Adrenal gland (tissue), 9 donors: ENCODE measurements at regions not wholly inside any gene's neighbourhood (a gene's known extent, or its start where the extent isn't known, plus 50 kb on each side); places are given as distances from the start of the nearest gene placed in this dataset.

Experiments
- DNase-seq, 7 donors: peaks; one replicate each; pipeline ENCODE4 v3.0.0-alpha.2; 2019 to 2020
- H3K27ac ChIP-seq, 5 donors: fragments of 200-600 bp; sonication (generic) in 4 of 5; 1 replicate in 3 of 5; 2 replicates in 2 of 5; pipeline versions ENCODE4 v1.5.1 to v1.8.0; 2016 to 2020; ENCODE audit warnings: mild to moderate bottlenecking in 1 of 5
- H3K27me3 ChIP-seq: fragments of 200-600 bp; 2 replicates; pipeline ENCODE4 v1.8.0; 2021
- H3K36me3 ChIP-seq, 2 donors: fragments of 200-600 bp; replicated peaks in 1 of 2; 1 replicate in 1 of 2; 2 replicates in 1 of 2; pipeline versions ENCODE4 v1.5.1 to v1.8.0; 2018 to 2022
- H3K4me1 ChIP-seq, 2 donors: fragments of 200-600 bp; replicated peaks in 1 of 2; 1 replicate in 1 of 2; 2 replicates in 1 of 2; pipeline versions ENCODE4 v1.5.1 to v1.8.0; 2018 to 2021
- H3K4me3 ChIP-seq, 4 donors: fragments of 200-600 bp; sonication (generic) in 3 of 4; one replicate each; pipeline ENCODE4 v1.5.1; 2016 to 2018
- H3K9me3 ChIP-seq, 3 donors: fragments of 200-600 bp; sonication (generic) in 1 of 3; replicated peaks in 1 of 3; 1 replicate in 2 of 3; 2 replicates in 1 of 3; pipeline versions ENCODE4 v1.5.1 to v1.8.0; 2016 to 2021
- POLR2A ChIP-seq, 2 donors: fragments of 450-650 bp; IDR thresholded peaks; one replicate each; pipeline ENCODE4 v1.6.1; 2017; ENCODE audit warnings: antibody characterized with exemption in 2 of 2, mild to moderate bottlenecking in 2 of 2, moderate library complexity in 1 of 2
- WGBS, 4 donors: extraction: QIAGEN DNeasy Blood & Tissue Kit in 2 of 4; methylation state at CpG; one replicate each; pipeline versions ENCODE4 v1.1.5 to v1.1.7; 2013 to 2017; 5-methylcytosine and 5-hydroxymethylcytosine counted together
- intact Hi-C, 2 donors: fragments of 100-400 bp; cut with DNase I; formaldehyde crosslinking; loops; one replicate each; pipeline versions ENCODE4 v1.14.1 to v1.15.0; 2022 to 2023
- TF ChIP-seq, protein P1 (sequence below), 6 experiments: fragments of 450-650 bp in 4 of 6; fragments of 200-600 bp in 2 of 6; sonication (generic) in 1 of 6; IDR thresholded peaks; 1 replicate in 5 of 6; 2 replicates in 1 of 6; pipeline versions ENCODE4 v1.5.1 to v1.8.0; 2016 to 2021; ENCODE audit warnings: antibody characterized with exemption in 6 of 6, mild to moderate bottlenecking in 2 of 6, moderate library complexity in 1 of 6
- donor health status: healthy with polysubstance abuse.
- donor health status: Bipolar disorder and iron deficiency.
- donor health status: DM: yes; HTN: yes; CAD: no.
- donor health status: DM: no; HTN: no; CAD: no.
- donor health status: DM: no; HTN: no; CAD: no.

- no peak for TF ChIP-seq POLR2A (IDR thresholded peaks at IDR 0.05)
- TF ChIP-seq, protein P1, sequence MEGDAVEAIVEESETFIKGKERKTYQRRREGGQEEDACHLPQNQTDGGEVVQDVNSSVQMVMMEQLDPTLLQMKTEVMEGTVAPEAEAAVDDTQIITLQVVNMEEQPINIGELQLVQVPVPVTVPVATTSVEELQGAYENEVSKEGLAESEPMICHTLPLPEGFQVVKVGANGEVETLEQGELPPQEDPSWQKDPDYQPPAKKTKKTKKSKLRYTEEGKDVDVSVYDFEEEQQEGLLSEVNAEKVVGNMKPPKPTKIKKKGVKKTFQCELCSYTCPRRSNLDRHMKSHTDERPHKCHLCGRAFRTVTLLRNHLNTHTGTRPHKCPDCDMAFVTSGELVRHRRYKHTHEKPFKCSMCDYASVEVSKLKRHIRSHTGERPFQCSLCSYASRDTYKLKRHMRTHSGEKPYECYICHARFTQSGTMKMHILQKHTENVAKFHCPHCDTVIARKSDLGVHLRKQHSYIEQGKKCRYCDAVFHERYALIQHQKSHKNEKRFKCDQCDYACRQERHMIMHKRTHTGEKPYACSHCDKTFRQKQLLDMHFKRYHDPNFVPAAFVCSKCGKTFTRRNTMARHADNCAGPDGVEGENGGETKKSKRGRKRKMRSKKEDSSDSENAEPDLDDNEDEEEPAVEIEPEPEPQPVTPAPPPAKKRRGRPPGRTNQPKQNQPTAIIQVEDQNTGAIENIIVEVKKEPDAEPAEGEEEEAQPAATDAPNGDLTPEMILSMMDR (IDR thresholded peaks at IDR 0.05): no peak
- DNase-seq: no peak
- H3K9me3 ChIP-seq: peaks cover 0 to 6% (median 0%) of the 10 kb centered on the region in 3 donors
- 58 to 71% (median 62%) methylated on average over 1 of the region's 1 CpG for WGBS, 4 donors
- no peak overlapping the region for H3K4me3 ChIP-seq
- H3K4me1 ChIP-seq: no peaks in the 10 kb centered on the region
- no peak overlapping the region for H3K27ac ChIP-seq
- no peaks in the 10 kb centered on the region for H3K27me3 ChIP-seq
- intact Hi-C loops: no loop called here
- no peaks in the 10 kb centered on the region for H3K36me3 ChIP-seq
Observed at GRCh38 chr7:82701949-82702348, 258.4 kb upstream of the CACNA2D1 start.

DNA sequence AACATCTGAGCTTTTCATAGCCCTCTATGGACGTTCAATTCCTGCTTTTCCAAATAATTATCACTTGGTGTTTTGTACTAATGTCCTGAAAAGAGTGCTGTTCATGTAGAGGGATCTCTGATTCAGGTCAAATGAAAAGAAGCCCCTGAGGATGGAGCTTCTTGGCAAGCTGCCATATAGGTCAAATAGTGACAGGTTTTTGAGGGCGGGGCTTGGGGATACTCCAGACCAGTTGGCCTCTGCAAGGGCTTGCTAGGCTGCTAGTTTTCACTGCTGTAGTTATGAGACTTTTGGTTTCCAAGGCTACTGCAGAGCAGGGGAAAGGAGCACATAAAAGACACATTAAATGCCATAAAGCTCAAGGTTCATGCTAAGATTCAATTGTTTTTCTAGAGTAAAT, 257.2 kb upstream of the CACNA2D1 start:
- peaks cover 0 to 6% (median 0%) of the 10 kb centered on the region in 3 donors for H3K9me3 ChIP-seq
- H3K36me3 ChIP-seq: no peaks in the 10 kb centered on the region
- H3K4me1 ChIP-seq: no peaks in the 10 kb centered on the region
- H3K27me3 ChIP-seq: no peaks in the 10 kb centered on the region
- 57 to 63% (median 59%) methylated on average over 2 of the region's 2 CpGs for WGBS, 4 donors
- no peak overlapping the region for H3K27ac ChIP-seq
- TF ChIP-seq, protein P1 (IDR thresholded peaks at IDR 0.05): no peak
- TF ChIP-seq POLR2A (IDR thresholded peaks at IDR 0.05): no peak
- no peak overlapping the region for H3K4me3 ChIP-seq
- no peak for DNase-seq
- intact Hi-C loops: no loop called here

DNA sequence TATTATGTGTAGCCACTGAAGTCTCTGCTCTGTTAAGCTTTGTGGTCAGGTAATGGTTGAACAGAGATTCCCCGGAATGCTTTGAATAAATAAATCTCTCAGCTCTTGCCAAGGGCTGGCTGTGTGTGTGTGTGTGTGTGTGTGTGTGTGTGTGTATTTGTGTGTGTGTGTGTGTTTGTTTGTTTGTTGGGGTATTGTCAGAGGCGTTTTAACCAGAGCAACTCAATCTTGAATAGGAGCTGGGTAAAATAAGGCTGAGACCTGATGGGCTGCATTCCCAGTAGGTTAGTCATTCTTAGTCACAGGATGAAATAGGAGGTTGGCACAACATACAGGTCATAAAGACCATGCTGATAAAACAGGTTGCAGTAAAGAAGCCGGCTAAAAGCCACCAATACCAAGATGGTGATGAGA, 256.2 kb upstream of the CACNA2D1 start:
- peaks cover 0 to 6% (median 0%) of the 10 kb centered on the region in 3 donors for H3K9me3 ChIP-seq
- DNase-seq: no peak
- TF ChIP-seq, protein P1 (IDR thresholded peaks at IDR 0.05): no peak
- TF ChIP-seq POLR2A (IDR thresholded peaks at IDR 0.05): no peak
- intact Hi-C loops: no loop called here
- H3K4me1 ChIP-seq: no peaks in the 10 kb centered on the region
- H3K36me3 ChIP-seq: no peaks in the 10 kb centered on the region
- H3K4me3 ChIP-seq: no peak overlapping the region
- no peaks in the 10 kb centered on the region for H3K27me3 ChIP-seq
- 48 to 73% (median 57%) methylated on average over 3 of the region's 3 CpGs for WGBS, 4 donors
- no peak overlapping the region for H3K27ac ChIP-seq

DNA sequence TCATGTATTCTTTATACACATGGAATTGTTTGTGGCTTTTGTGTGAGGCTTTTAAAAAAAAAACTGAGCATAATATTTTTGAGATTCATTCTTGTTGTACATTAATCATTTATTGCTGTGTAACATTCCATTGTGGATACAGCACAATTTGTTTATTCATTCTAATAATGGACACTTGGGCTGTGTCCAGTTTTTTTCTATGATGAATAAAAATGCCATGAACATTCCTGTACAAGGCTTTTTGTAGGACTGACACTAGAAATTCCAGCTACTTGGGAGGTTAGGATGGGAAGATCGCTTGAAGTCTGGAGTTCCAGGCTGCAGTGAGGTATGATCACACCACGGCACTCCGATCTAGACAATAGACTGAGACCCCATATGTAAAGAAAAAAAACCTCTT, 254.3 kb upstream of the CACNA2D1 start:
- no peak for DNase-seq
- intact Hi-C loops: no loop called here
- TF ChIP-seq POLR2A (IDR thresholded peaks at IDR 0.05): no peak
- TF ChIP-seq, protein P1 (IDR thresholded peaks at IDR 0.05): no peak
- Histone ChIP-seq H3K36me3 (no peaks in the 10 kb centered on the region), H3K27me3 (no peaks in the 10 kb centered on the region), H3K4me3 (no peak overlapping the region), H3K27ac (no peak overlapping the region), H3K9me3 (no peaks in the 10 kb centered on the region), H3K4me1 (no peaks in the 10 kb centered on the region)
- WGBS, 4 donors: 79 to 94% (median 83%) methylated on average over 3 of the region's 3 CpGs
